ENCODE measurements at regions not wholly inside any gene's neighbourhood (a gene's known extent, or its start where the extent isn't known, plus 50 kb on each side); places are given as distances from the start of the nearest gene placed in this dataset.
A peak's percentile ranks its signal among the peaks of the same experiment; 100 is the strongest.

DNA sequence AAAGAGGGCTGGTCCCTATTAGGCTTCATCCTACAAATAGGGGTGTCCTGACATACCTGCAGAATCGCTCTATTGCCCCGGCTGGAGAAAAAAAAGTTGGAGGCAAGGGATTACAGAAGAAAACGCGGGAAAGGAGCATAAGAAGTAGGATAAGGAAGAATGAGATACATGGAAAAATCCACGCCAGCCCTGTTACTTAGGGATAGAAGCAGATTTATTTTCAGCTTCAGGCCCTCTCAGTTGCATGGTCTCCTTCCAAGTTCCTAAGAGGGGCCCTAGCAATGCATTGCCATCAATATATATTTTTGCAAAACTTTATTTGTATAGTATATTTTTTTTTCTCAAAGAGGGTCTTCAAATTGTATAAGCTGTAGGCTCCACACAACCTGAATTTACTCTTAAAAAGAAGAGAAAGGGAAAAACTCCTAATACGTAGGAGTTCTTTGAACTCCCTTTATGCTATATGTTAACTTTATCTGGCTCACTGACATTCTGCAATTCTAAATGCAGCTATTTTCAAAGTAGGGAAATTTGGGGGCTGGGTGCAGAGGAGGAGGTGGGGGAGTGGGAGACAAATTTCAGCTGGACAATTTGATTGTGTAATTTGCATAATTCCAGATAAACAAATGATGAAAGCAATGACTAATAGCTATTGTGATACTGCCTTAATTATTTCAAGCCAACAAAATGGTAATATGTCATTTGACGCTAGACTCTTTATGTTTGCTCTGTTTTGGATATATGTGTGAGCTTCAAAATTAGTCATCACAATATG is 137.7 kb upstream of the TRHDE start:
- Histone ChIP-seq H3K36me3 (no peaks in the 10 kb centered on the region), H3K27me3 (no peaks in the 10 kb centered on the region), H3K27ac (no peak overlapping the region), H3K4me3 (no peak overlapping the region), H3K4me1 (no peaks in the 10 kb centered on the region), H3K9me3 (no peaks in the 10 kb centered on the region)
- intact Hi-C loops (cut with DNase I), result no loop called here
- ATAC-seq (no peak), DNase-seq (peak in 2 of 4 donors; percentile 47 to 59)
- TF ChIP-seq, protein P1, sequence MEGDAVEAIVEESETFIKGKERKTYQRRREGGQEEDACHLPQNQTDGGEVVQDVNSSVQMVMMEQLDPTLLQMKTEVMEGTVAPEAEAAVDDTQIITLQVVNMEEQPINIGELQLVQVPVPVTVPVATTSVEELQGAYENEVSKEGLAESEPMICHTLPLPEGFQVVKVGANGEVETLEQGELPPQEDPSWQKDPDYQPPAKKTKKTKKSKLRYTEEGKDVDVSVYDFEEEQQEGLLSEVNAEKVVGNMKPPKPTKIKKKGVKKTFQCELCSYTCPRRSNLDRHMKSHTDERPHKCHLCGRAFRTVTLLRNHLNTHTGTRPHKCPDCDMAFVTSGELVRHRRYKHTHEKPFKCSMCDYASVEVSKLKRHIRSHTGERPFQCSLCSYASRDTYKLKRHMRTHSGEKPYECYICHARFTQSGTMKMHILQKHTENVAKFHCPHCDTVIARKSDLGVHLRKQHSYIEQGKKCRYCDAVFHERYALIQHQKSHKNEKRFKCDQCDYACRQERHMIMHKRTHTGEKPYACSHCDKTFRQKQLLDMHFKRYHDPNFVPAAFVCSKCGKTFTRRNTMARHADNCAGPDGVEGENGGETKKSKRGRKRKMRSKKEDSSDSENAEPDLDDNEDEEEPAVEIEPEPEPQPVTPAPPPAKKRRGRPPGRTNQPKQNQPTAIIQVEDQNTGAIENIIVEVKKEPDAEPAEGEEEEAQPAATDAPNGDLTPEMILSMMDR (IDR thresholded peaks at IDR 0.05), result no peak

DNA sequence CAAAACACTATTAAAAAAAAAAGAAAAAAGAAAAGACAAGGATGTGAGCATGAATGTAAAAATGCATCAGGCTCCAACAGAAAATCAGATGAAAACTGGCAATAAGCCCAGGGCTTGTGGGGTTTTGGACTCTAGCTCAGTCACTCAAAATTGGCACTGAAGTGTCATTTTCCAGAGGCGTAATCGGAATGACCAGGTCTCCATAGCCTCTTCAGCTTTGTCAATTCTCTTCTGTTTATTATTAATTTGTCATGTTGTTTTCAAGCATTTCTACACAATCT is 137.2 kb upstream of the TRHDE start:
- no peaks in the 10 kb centered on the region for H3K9me3 ChIP-seq
- DNase-seq (no peak), ATAC-seq (no peak)
- no peaks in the 10 kb centered on the region for H3K4me1 ChIP-seq
- H3K27ac ChIP-seq, result no peak overlapping the region
- no peak overlapping the region for H3K4me3 ChIP-seq
- TF ChIP-seq, protein P1 (IDR thresholded peaks at IDR 0.05), result no peak
- no peaks in the 10 kb centered on the region for H3K27me3 ChIP-seq
- no peaks in the 10 kb centered on the region for H3K36me3 ChIP-seq
- intact Hi-C loops (cut with DNase I), result no loop called here

DNA sequence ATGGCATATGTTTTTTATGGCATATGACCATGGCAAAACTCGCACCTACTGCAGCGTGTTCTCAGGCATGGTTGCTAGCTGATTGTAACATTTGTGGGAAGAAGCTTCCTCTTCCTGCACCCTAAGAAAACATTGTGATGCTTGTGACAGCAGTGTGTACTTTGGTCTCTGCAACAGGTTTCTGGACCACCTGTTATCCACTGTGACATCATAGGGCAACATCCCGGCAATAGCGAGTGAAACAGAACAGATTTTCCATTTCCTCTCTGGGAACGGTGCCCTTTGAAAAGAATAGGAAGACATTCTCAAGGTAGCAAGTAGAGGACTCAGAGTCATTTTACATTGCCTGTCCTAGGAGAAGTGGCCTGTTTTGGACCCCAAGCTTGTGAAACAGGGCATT is 135.4 kb upstream of the TRHDE start:
- Histone ChIP-seq H3K27ac (no peak overlapping the region), H3K4me3 (no peak overlapping the region), H3K36me3 (no peaks in the 10 kb centered on the region), H3K9me3 (no peaks in the 10 kb centered on the region), H3K27me3 (no peaks in the 10 kb centered on the region), H3K4me1 (no peaks in the 10 kb centered on the region)
- no peak for DNase-seq
- intact Hi-C loops (cut with DNase I), result no loop called here
- no peak for ATAC-seq
- TF ChIP-seq, protein P1 (IDR thresholded peaks at IDR 0.05), result no peak

GRCh38 chr12:72139411-72139810 is 132.8 kb upstream of the TRHDE start:
- Histone ChIP-seq H3K4me3 (no peak overlapping the region), H3K4me1 (no peaks in the 10 kb centered on the region), H3K9me3 (no peaks in the 10 kb centered on the region), H3K36me3 (no peaks in the 10 kb centered on the region), H3K27me3 (no peaks in the 10 kb centered on the region), H3K27ac (no peak overlapping the region)
- intact Hi-C loops (cut with DNase I), result no loop called here
- DNase-seq (no peak), ATAC-seq (no peak)
- TF ChIP-seq, protein P1 (IDR thresholded peaks at IDR 0.05), result no peak

- no peaks in the 10 kb centered on the region for H3K36me3 ChIP-seq
- intact Hi-C loops (cut with DNase I), result no loop called here
- H3K9me3 ChIP-seq, result no peaks in the 10 kb centered on the region
- H3K4me3 ChIP-seq, result no peak overlapping the region
- no peak for DNase-seq
- no peaks in the 10 kb centered on the region for H3K4me1 ChIP-seq
- TF ChIP-seq, protein P1 (IDR thresholded peaks at IDR 0.05), result no peak
- no peak for ATAC-seq
- no peaks in the 10 kb centered on the region for H3K27me3 ChIP-seq
- no peak overlapping the region for H3K27ac ChIP-seq
Measured at GRCh38 chr12:72141381-72141780, 130.8 kb upstream of the TRHDE start.

Measured in left lung (tissue), 4 donors.